ENCODE measurements at regions not wholly inside any gene's neighbourhood (a gene's known extent, or its start where the extent isn't known, plus 50 kb on each side); places are given as distances from the start of the nearest gene placed in this dataset.

GRCh38 chr12:73632661-73633060 is 905.0 kb upstream of the ATXN7L3B start:
- TF ChIP-seq CTCF (conservative IDR thresholded peaks at IDR 0.05; ENCODE audit: low read depth, low read length) (no peak), EZH2 (IDR thresholded peaks at IDR 0.05; ENCODE audit: borderline replicate concordance, low read depth, low read length, poor library complexity, severe bottlenecking) (no peak)

Measured in A673 (cell line).